GM18508 (cell line): ENCODE measurements at regions not wholly inside any gene's neighbourhood (a gene's known extent, or its start where the extent isn't known, plus 50 kb on each side); places are given as distances from the start of the nearest gene placed in this dataset.
"Not testable (repeated sequence)": the region's sequence is repeated elsewhere in the genome, so short reads cannot be mapped to it uniquely, and the experiment has no call there.

ENCODE experiments used
- ATAC-seq: cut with Tn5 transposase; IDR thresholded peaks from one replicate; pipeline ENCODE4 v1.9.1; 2021; ENCODE audit warnings: moderate number of reproducible peaks; ENCODE audit not compliant: insufficient read depth, unreplicated experiment

GRCh38 chr3:147161833-147162232 is 244.5 kb downstream of the ZIC4 start:
- no peak for ATAC-seq

DNA sequence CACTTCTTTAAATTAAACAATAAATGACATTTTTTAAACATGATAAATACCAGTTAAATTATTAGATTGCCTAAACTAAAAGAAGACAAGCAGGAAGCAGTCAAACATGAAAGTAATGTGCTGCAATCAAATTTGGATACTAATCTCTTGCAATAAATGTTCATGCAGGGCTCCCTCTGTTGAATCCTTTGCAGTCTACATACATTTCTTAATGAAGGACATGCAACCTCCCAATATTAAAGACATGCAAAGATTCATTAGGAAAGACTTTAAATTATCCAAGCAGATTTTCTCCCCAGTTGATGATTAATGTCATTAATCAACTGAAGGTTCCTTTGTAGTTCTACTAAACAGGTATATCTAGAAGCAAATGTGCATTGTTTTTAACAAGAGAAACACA is 245.4 kb downstream of the ZIC4 start:
- ATAC-seq = no peak

DNA sequence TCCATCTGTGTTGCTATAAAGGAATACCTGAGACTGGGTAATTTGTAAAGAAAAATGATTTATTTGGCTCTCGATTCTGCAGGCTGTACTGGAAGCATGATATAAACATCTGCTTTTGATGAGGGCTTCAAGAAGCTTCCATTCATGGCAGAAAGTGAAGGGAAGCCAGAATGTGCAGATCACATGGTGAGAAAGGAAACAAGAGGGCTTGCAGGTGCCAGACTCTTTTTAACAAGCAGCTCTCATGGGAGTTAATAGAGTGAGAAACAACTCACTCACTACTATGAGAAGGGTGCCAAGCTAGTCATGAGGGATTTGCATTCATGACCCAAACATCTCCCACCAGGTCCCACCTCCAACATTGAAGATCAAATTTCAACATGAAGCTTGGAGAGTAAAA is 247.2 kb downstream of the ZIC4 start:
- ATAC-seq = no peak

- no peak for ATAC-seq
Measured at GRCh38 chr3:147157631-147158030, 248.7 kb downstream of the ZIC4 start.

DNA sequence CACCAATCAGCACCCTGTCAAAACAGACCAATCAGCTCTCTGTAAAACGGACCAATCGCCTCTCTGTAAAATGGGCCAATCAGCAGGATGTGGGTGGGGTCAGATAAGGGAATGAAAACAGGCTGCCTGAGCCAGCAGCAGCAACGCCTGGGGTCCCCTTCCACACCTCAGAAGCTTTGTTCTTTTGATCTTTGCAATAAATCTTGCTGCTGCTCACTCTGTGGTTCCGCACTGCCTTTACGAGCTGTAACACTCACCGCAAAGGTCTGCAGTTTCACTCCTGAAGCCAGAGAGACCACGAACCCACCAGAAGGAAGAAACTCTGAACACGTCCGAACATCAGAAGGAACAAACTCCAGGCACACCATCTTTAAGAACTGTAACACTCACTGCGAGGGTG is 251.4 kb downstream of the ZIC4 start:
- ATAC-seq = not testable (repeated sequence)

GRCh38 chr3:147153830-147154539 is 252.4 kb downstream of the ZIC4 start:
- ATAC-seq = no peak

GRCh38 chr3:147152476-147152875 is 253.9 kb downstream of the ZIC4 start:
- no peak for ATAC-seq

- no peak for ATAC-seq
Measured at GRCh38 chr3:147141516-147142288, 264.6 kb downstream of the ZIC4 start.

DNA sequence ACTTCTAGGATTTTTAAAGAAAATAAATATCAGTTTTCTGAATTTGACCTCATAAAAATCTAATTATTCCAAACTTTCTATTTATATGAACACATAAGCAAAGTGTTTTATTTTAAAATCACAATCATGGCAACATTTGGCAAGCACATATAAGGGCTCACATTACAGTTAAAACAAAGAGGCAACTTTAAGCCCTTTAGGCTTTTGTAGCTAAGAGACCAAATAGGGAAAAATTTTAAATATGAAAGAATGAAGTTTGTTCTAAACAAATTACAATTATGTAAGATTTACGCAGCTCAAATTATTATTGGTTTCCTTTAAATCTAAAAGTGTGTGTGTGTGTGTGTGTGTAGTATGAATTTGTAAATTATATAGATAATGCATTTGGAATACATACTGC is 267.0 kb downstream of the ZIC4 start:
- ATAC-seq = no peak

GRCh38 chr3:147132168-147132567 is 274.2 kb downstream of the ZIC4 start:
- ATAC-seq = no peak

GRCh38 chr3:147130461-147130860 is 275.9 kb downstream of the ZIC4 start:
- no peak for ATAC-seq

DNA sequence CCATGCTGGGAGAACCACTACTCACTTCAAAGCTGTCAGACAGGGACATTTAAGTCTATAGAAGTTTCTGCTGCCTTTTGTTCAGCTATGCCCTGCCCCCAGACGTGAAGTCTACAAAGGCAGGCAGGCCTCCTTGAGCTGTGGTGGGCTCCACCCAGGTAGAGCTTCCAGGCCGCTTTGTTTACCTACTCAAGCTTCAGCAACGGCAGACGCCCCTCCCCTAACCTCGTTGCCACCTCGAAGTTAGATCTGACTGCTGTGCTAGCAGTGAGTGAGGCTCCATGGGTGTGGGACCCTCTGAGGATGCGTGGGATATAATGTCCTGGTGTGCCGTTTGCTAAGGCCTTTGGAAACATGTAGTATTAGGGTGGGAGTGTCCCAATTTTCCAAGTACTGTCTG is 276.7 kb downstream of the ZIC4 start:
- no peak for ATAC-seq

DNA sequence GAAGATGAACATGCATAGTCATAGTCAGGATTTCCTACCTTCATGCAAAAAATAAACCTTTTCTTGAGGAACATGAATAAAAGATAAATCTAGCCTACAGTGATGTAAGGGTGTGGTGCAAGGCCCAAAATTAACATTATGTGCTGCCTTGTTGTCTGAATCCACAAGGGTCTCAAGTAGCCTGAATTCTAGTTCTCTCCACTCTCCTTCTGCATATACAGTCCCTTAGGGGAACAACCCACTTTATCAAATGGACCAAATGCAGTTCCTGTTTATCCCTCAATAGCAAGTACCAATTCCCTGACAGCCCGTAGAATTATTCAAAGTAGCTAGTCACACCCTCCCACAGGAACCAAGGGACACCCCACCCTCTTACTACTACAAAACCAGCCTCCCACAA is 284.0 kb downstream of the ZIC4 start:
- no peak for ATAC-seq

- ATAC-seq = no peak
Measured at GRCh38 chr3:147119989-147120388, 286.4 kb downstream of the ZIC4 start.

GRCh38 chr3:147119346-147119745 is 287.0 kb downstream of the ZIC4 start:
- ATAC-seq = no peak

DNA sequence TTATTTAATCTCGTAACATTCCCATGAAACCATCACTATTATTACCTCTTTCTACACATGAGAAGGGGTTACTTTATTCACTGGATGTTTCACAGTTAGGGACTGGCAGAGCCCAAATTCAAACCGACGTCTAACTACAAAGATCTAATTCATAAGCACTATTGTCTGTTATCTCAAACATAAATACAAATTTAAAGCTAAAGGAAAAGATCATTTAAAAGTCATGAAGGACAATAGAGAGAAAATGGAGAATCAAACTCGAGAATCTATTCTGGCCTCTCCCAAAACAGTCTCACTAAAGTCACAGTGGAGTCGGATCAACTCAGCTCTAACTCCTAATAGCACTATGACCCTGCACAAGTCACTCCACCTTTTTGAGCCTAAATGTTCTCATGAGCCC is 287.7 kb downstream of the ZIC4 start:
- ATAC-seq = no peak

DNA sequence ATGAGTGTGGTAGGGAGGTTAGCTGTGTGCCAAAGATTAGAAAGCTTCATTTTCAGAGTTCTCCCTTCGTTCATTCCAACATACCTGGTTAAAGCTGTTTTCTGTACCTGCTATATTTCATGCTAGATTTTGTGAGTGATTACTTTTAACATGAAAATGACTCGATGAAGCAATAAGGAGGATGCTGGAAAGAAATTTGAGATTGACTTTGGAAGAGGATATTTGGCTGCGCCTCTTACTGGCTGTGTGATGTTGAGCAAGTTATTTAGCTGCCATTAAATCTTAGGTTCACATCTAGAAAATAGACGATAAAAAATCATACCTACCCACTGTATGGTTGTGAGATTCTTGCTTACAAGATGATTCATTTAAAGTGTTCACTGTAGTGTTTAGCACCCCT is 288.7 kb downstream of the ZIC4 start:
- no peak for ATAC-seq

GRCh38 chr3:147113293-147114044 is 292.9 kb downstream of the ZIC4 start:
- no peak for ATAC-seq

GRCh38 chr3:147099076-147099475 is 307.3 kb downstream of the ZIC4 start:
- no peak for ATAC-seq

DNA sequence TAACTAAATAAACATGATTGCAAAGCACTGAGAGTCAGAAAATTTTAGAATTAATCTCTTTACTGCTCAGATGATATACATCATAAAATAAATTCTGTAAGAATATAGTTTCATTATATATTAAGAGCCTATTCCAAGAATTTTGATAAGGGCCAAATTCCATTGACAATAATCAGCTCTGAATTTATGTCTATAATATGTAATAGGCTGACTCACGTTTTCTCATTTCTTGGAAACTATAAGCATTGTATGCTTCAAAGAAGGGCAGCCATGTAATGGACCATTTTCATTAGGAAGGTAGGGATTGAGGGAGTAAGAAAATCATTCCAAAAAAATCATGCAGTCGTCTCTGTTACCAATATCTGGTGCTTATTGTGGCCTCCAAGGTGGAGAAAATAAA is 315.9 kb downstream of the ZIC4 start:
- no peak for ATAC-seq

DNA sequence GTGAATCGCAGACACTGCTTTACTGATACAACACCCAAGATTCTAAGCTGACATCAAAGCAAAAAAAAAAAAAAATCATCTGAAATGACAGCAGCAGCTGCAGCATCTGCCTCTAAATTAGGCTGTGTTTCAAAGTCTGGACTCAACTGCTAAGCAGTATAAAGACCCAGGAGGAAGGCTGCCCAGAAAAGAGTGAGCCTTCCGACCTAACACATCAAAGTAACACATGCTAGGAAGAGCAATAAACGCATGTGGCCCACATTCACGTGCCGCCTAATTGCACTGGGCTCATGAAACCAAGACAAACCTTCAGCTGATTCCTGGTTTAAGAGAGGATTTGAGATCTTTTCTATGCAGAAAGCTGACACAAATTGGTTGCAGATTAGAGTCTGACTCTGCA is 317.1 kb downstream of the ZIC4 start:
- ATAC-seq = no peak
